Brain microvascular endothelial cell (primary cell): ENCODE measurements at regions not wholly inside any gene's neighbourhood (a gene's known extent, or its start where the extent isn't known, plus 50 kb on each side); places are given as distances from the start of the nearest gene placed in this dataset.

Experiments
- DNase-seq: peaks from one replicate; pipeline ENCODE4 v3.0.0-alpha.2; 2020
- H3K27ac ChIP-seq: fragments of 250-450 bp; sonication (Bioruptor Pico); 2 replicates; pipeline ENCODE4 v1.5.1; 2020; ENCODE audit warnings: mild to moderate bottlenecking, moderate library complexity
- H3K27me3 ChIP-seq: fragments of 250-450 bp; sonication (Bioruptor Pico); replicated peaks from 2 replicates; pipeline ENCODE4 v1.5.1; 2020; ENCODE audit warnings: mild to moderate bottlenecking
- H3K36me3 ChIP-seq: fragments of 250-450 bp; sonication (Bioruptor Pico); replicated peaks from 2 replicates; pipeline ENCODE4 v1.5.1; 2020; ENCODE audit warnings: mild to moderate bottlenecking
- H3K4me3 ChIP-seq: 2 replicates; pipeline ENCODE4 v1.5.1; 2011; ENCODE audit warnings: low read depth, mild to moderate bottlenecking, control low read depth, low read length, moderate library complexity
- in situ Hi-C: cut with HindIII; loops from 2 replicates; pipeline ENCODE4 v1.10.0; 2017; ENCODE audit warnings: low sequenced_read_pairs, low pct_ligation_motif_present
- TF ChIP-seq, protein P1 (sequence below): IDR thresholded peaks from 2 replicates; pipeline ENCODE4 v1.5.1; 2011; ENCODE audit warnings: low read depth, mild to moderate bottlenecking, moderate library complexity, low read length, control low read depth, inconsistent platforms; ENCODE audit errors: missing control alignments

GRCh38 chr4:188918787-188919186 is 779.5 kb downstream of the TRIML1 start:
- Histone ChIP-seq H3K36me3 (no peaks in the 10 kb centered on the region), H3K4me3 (no peak overlapping the region), H3K27me3 (no peaks in the 10 kb centered on the region), H3K27ac (no peak overlapping the region)
- no peak for DNase-seq
- in situ Hi-C loops = no loop called here
- TF ChIP-seq, protein P1, sequence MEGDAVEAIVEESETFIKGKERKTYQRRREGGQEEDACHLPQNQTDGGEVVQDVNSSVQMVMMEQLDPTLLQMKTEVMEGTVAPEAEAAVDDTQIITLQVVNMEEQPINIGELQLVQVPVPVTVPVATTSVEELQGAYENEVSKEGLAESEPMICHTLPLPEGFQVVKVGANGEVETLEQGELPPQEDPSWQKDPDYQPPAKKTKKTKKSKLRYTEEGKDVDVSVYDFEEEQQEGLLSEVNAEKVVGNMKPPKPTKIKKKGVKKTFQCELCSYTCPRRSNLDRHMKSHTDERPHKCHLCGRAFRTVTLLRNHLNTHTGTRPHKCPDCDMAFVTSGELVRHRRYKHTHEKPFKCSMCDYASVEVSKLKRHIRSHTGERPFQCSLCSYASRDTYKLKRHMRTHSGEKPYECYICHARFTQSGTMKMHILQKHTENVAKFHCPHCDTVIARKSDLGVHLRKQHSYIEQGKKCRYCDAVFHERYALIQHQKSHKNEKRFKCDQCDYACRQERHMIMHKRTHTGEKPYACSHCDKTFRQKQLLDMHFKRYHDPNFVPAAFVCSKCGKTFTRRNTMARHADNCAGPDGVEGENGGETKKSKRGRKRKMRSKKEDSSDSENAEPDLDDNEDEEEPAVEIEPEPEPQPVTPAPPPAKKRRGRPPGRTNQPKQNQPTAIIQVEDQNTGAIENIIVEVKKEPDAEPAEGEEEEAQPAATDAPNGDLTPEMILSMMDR = no peak

- in situ Hi-C loops = no loop called here
- no peak for DNase-seq
- no peaks in the 10 kb centered on the region for H3K36me3 ChIP-seq
Observed at GRCh38 chr4:188930822-188931221, 791.6 kb downstream of the TRIML1 start.

DNA sequence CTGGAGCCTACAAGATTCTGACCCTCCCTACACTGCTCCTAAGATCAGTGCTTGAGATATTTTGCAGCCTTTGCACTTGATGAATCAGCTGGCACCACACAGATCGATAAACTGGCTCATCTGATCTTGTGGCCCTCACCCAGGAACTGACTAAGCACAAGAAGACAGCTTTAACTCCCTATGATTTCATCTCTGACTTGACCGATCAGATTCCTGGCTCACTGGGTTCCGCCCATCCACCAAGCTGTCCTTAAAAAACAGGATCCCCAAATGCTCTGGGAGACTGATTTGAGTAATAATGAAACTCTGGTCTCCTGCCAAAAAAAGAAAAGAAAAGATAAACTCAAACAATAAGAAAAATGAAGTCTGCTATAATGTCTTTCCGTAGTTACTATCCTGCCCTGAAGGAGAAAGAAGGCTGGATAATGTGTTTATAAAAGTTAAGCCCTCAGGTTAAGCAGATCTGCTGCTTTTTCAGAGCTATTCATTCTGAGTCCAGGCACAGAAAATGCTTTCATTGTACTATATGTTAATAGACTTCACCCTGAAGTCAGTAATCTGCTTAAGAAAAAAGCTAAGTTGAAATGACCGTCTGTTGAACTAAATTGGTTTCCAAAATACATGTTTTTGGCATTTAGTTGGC is 795.2 kb downstream of the TRIML1 start:
- in situ Hi-C loops = no loop called here
- Histone ChIP-seq H3K27ac (no peak overlapping the region), H3K27me3 (no peaks in the 10 kb centered on the region), H3K36me3 (no peaks in the 10 kb centered on the region), H3K4me3 (no peak overlapping the region)
- DNase-seq = peak; percentile 48
- TF ChIP-seq, protein P1 = no peak

More at GRCh38 chr4:188930822-188931221, 791.6 kb downstream of the TRIML1 start:
- Histone ChIP-seq H3K4me3 (no peak overlapping the region), H3K27me3 (no peaks in the 10 kb centered on the region), H3K27ac (no peak overlapping the region)
- TF ChIP-seq, protein P1 = no peak

GRCh38 chr4:188941524-188942119 is 802.4 kb downstream of the TRIML1 start:
- H3K27ac ChIP-seq = peak overlapping the region; percentile 50
- peak; percentile 96 for DNase-seq
- TF ChIP-seq, protein P1 = no peak
- in situ Hi-C loops = no loop called here
- H3K4me3 ChIP-seq = no peak overlapping the region
- H3K27me3 ChIP-seq = no peaks in the 10 kb centered on the region
- no peaks in the 10 kb centered on the region for H3K36me3 ChIP-seq

DNA sequence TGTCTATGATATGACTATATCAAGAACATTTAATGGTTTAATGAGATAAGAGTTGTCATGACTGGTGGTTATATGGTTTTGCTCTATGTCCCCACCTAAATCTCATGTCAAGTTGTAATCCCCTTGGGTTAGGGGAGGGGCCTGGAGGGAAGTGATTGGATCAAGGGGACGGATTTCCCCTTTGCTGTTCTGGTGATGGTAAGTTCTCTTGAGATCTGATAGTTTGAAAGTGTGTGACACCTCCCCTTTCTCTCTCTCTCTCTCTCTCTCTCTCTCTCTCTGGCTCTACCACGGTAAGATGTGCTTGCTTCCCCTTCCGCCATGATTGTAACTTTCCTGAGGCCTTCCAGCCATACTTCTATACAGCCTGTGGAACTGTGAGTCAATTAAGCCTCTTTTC is 803.4 kb downstream of the TRIML1 start:
- H3K27ac ChIP-seq = no peak overlapping the region

More for the DNA sequence above, 803.4 kb downstream of the TRIML1 start:
- in situ Hi-C loops = no loop called here
- DNase-seq = no peak
- TF ChIP-seq, protein P1 = no peak
- Histone ChIP-seq H3K36me3 (no peaks in the 10 kb centered on the region), H3K27me3 (no peaks in the 10 kb centered on the region), H3K4me3 (no peak overlapping the region)
